ENCODE measurements at regions not wholly inside any gene's neighbourhood (a gene's known extent, or its start where the extent isn't known, plus 50 kb on each side); places are given as distances from the start of the nearest gene placed in this dataset.

- no peak for TF ChIP-seq CTCF (IDR thresholded peaks at IDR 0.05)
- TF ChIP-seq POLR2A (IDR thresholded peaks at IDR 0.05) = no peak
- no peak for TF ChIP-seq POLR2AphosphoS5 (IDR thresholded peaks at IDR 0.05)
Observed at GRCh38 chr5:163369776-163370385, 67.5 kb upstream of the CCNG1 start.
